GM04503 (cell line): ENCODE measurements at regions not wholly inside any gene's neighbourhood (a gene's known extent, or its start where the extent isn't known, plus 50 kb on each side); places are given as distances from the start of the nearest gene placed in this dataset.

Source experiments
- DNase-seq: peaks from one replicate; pipeline ENCODE4 v3.0.0-alpha.2; 2012; ENCODE audit warnings: low read depth

DNA sequence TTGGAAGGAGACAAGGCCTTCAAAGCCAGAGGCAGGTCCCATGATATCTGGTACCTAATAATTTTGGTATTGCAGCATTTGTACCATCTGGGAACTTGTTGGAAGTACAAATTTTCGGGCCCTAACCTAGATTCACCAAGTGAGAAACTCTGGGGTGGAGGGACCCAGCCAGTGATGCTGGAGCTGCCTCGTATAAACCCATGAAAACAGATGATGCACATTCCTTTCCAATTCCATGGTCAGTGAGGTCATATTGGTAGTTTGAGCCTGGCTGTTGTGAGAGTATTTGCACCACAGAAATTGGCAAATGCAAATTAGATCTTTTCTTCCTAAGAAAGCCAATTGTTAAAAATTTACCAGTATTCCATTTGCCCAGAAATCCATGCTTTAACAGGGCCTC, 269.6 kb upstream of the PLXNA2 start:
- DNase-seq = no peak

DNA sequence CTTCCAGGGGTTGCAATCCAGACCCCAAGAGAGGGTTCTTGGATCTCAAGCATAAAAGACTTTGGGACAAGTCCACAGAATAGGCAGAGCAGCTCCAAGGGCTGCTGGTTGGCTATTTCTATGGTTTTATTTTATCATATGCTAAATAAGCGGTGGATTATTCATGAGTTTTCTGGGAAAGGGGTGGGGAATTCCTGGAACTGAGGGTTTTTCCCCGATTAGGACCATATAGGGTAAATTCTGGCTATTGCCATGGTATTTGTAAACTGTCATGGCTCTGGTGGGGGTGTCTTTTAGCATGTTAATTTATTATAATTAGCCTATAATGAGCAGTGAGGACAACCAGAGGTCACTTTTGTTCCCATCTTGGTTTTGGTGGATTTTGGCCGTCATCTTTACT, 270.9 kb upstream of the PLXNA2 start:
- DNase-seq = no peak

DNA sequence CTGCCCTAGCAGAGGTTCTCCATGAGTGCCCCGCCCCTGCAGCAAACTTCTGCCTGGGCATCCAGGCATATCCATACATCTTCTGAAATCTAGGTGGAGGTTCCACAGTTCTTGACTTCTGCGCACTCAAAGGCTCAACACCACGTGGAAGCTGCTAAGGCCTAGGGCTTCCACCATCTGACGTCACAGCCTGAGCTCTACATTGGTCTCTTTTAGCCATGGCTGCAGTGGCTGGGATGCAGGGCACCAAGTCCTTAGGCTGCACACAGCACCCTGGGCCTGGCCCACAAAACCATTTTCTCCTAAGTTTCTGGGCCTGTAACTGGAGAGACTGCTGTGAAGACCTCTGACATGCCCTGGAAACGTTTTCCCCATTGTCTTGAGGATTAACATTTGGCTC, 272.6 kb upstream of the PLXNA2 start:
- no peak for DNase-seq

DNA sequence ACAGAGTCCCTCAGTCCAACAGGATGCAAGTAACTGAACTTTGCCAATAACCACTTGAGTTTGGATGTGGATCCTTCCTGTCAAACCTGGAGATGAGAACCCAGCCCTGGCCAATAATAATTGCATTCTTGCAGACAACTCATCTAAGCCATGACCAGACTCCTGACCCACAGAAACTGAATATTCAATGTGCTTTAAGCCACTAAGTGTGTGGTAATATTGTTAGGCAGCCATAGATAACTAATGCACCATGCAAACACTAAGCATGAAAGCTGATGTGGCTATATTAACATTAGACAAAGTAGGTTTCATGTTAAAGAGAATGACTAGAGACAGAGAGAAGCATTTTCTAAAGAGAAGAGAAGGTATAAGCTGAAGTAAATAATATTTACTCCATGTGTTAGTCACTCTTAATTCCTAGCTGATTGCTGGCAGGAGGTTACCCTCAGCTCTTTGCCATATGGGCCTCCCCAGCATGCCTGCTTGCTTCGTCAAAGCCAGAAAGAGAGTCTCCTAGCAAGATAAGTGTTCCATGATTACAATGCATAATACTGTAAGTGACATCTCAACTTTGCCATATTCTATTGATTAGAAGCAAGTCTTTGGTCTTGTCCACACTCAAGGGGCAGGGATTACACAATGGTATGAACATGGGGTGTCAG, 276.4 kb upstream of the PLXNA2 start:
- DNase-seq = no peak

DNA sequence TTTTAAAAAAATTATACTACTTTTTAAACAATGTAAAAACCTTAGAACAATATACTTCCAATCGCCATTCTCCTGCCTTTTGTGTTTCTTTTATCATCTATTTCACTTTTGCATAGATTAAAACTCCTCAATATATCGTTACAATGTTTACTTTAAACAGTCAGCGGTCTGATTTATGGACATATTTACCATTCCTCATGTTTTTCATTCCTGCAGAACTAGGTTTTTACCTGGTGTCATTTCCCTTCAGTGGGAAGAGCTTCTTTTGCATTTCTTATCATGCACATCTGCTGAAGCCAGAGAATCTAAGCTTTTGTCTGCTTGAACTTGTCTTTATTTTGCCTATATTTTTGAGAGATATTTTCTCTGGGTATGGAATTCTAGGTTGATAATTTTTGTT, 277.4 kb upstream of the PLXNA2 start:
- DNase-seq = no peak

DNA sequence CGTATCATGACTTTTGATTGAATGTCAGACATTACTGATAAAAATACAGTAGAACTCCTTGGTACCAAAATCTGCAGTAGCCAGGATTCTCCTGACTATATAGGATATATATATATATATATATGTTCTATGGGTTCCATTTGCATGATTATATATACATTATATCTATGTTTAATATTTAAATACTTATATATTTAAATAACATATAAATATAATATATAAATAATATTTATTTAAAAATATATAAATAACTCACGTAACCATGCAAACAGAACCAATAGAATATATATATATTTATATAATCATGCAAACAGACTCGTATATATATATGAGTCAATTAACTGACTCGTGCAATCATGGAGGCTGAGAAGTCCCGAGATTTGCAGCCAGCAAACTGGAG, 278.8 kb upstream of the PLXNA2 start:
- no peak for DNase-seq

DNA sequence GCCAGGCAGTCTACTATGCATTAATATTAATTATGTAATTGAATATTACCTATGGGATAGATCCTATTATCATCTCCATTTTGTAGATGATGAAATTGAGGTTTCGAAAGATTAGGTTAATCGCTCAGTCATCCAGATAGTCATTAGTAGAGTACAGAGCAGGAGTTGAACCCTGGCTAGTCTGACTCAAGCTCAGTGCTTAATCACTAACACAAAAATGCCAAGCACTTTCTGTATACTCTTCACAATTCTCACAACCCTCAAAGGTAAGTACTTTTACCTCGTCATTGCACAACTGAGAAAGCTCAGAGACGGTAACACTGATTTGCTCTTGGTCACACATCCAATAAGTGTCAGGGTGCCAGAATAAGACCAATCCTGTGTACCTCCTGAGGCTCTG, 280.2 kb upstream of the PLXNA2 start:
- DNase-seq = no peak

DNA sequence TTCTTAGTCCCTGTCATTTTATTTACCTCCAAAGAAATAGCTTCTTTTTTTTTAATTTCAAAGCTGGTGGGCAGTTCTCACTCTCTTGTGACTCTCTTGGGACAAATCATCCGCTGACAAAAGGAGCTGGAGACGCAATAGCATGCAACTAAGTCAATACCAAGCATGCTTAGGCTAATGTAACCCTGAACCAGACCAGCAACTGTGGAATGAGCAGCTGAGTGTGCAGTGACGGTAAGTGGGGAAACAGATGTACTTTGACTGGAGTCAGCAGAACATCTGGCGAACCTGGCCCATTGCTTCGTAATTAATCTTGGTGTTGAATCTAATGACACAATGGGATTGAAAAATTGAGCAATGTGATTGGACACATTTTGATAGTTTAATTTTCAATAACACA, 280.7 kb upstream of the PLXNA2 start:
- no peak for DNase-seq

DNA sequence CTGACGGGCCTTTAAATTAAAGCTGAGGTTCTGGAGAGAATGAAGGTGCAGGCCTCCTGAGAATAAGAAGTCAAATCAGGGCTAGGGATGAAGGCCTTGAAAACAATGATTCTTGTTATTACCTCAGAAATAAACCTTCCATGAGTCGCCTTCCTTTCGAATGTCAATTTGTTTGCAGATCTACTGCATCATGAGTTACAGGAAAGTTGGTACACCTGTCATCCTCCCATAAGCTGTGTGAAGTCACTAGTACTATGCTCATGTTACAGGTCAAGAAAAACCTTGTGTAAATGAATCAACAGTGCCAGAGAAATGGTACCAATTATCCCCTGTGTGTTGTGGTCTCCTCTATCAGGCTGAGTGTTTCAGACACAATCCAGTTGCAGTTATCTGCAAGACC, 281.2 kb upstream of the PLXNA2 start:
- no peak for DNase-seq

DNA sequence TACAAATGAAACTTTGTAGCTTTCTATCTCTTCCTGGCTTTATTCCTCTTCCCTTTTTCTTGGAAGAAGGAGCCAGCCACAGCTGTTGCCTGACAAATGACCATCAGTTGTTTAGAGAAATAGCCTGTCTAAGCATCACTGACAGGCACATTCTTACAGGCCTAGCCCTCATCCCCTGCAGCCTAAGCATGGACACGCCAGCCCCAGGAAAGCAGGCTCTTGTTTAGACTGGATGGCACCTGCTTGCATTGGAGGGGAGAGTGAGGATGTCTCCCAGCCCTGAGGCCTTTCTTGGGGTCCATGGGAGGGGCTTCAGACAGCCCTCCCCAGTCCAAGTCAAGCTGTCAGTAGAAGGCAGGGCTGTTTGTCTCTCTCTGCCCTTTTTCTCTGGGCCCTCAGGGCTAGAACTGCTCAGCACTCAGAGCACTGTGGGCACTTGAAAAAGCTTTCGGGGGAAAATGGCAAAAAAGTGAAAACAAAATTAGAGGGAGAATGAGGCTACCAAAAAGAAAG, 282.5 kb upstream of the PLXNA2 start:
- no peak for DNase-seq

DNA sequence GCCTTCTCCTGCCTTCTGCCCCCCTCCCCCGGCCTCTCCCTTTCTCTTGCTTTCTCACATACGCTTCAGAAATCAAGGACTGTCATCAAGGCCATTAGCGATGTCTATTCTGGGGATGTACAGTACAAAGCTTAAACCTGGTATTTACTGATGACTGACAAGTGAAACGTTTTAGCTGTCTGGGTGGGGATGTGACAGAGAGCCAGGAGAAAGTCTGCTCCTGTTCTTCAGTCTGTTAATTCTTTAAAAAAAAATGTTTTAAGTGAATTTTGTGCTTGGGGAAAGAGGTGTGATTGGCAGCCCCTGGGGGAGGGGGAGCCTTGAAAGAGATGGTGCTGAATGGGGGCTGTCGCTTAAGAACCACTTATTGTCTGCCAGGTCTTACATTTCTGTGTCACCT, 283.0 kb upstream of the PLXNA2 start:
- no peak for DNase-seq

DNA sequence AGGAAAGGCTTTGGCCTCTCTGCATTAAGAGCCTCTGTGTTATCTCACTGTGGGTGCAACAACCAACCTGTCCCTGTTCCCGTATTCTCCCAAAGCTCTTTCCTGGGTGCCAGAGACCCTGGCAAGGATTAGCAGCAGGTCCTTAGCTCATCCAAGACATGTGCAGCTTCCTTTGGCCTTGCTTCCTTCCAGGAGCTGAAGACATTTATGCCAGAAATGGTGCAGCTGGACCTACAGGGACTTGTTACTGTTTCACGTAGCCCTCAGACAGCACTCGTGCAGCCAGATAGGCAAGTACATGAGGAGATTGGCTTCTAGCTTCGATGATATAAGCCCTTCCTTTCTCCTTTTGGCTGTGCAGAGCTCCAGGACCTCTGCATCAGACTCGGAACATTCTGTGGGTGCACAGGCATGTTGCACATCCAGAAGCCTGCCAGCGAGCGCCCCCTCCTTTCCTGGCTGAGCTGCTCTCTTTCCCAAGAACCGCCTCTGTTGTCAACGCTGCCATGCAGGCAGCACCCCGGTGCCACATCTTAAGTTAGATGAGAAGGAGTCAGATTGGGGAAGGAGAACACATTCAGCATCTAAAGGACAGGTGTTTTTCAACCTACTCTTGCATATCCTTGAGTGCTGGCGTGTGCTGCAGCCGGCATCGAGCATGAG, 284.5 kb upstream of the PLXNA2 start:
- DNase-seq = no peak

DNA sequence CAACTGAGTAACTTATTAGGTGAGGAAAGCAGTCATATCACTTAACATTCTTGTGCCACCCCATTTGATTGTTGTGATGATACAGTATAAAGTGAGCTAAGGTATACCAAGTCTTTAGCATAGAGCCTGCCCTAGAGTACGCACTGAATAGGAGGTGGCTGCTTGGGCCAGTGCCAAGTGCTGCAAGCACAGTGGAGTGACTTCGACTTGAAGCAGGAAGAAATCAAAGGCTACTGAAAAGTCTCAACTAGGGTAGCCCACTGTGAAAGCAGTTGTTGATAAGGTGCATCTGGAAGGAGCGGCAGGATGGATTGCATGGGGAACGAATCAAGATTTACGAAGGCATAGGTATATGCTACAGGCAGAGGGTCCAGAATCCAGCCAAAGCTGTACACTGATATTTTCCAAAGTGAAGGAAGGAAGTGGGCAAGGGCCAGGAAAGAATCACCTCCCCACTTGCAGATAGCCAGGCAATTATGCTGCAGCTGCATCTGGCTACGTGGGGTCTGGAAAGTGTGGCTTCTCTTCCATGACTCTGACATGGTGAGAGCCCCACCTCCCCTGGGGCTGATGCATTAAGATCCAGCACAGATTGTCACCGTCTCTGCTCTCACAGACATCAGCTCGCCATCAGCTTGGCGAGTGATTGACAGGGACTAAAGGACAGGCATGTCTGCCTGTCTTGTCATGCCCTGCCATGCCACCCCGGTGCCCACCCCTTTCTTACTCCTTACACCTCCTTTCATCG, 287.0 kb upstream of the PLXNA2 start:
- DNase-seq = no peak

DNA sequence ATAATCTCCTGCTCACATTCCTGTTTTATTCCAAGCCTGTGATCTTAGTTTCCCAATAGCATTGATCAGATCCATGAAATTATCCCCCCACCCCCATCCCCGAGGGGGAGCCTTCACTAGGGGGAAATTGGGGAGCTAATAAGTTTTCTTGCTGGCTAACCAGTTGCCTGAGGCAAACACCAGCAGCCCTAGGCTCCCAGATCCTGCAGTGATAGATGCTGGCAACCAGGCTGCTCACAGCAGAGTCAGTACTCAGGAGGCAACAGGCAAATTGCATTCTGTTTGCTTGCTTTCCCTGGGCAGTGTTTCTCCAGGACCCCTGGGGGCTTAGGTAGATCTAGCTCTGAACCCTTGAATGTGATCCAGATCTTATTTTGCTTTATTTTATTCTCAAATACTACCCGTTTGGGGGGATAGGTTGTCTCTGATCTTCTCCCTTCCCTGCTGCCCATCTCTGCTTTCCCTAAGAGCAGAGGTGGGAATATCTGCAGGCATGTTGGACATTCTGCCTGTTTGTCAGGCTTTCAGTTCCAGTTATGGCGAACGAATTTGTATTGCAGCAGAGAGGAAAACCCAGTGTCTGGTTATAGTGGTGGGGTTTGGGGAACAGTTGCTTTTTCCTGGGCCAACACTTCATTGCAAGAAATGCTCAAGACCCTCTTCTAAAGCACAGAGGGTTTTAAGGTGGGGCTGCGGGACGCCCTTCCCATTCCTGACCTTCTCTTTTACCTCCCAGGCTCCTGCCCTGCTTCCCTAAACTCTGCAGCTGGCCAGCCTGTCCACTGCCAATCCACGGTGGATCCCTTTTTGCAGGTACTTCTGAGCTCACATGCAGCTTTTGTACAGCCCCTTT, 289.8 kb upstream of the PLXNA2 start:
- DNase-seq = no peak

DNA sequence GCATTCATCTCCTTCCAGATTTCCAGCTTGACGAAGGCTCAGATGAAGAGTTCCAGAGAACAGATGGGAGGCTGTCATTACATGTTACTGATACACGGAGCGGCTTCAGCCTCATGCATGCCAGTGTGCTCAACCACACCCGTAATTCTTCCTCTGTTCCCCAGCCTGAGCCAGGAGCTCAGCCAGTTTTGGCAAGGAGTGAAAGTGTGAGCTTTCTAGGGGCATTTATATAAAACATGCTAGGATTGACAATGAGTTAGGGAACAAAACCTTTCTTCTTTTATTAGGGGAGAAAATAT, 290.4 kb upstream of the PLXNA2 start:
- DNase-seq = no peak

DNA sequence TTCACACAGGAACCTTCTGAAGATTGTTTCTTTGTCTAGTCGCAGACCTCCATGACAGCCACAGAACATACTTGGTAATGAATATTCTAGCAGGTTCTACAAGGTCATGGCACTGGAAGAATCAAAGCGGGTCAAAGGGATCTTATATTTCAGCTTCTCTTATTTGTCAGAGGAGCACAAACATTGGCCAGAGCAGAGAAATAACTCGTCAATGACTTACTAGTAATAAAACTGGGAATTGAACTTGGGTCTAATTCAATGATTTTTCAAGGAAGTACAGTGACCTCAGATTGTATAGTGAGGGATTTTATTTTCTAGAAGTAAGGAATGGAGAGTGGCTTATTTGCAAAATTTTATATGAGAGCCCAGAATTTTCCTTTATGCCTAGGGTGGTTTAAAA, 290.8 kb upstream of the PLXNA2 start:
- DNase-seq = no peak

DNA sequence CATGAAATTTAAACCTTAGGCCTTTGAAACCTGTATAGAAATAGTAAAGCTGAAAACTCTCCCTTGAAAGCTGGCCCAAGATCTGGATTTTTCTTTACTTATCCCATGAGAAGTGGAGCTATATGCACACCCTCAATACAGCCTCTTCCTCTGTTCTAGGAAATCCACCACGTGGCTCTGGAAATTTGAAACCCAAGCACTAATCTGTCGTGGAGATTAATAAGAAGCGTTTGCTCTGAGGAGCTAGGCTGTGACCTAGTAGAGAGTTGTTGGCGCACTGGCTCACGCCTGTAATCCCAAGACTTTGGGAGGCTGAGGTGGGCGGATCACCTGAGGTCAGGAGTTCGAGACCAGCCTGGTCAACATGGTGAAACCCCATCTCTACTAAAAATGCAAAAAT, 291.3 kb upstream of the PLXNA2 start:
- DNase-seq = no peak

DNA sequence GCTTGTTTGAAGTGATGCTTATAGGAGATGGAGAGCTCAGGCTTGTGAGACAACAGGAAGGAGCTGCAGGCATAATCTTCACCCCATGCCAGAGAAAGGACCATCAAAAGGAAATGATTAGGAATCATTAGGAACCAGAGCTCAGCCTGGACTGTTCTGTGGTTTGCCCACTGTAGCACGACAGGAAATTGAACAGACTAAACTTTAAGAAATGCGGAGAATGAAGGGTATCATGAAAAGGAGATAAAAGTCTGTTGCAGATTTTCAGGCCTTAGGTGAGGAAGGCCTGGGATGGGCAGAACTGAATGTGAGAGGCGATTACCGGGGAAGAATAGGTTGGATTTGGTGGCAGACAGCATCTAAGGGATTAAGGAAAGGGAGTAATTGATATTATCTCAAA, 292.0 kb upstream of the PLXNA2 start:
- DNase-seq = no peak

DNA sequence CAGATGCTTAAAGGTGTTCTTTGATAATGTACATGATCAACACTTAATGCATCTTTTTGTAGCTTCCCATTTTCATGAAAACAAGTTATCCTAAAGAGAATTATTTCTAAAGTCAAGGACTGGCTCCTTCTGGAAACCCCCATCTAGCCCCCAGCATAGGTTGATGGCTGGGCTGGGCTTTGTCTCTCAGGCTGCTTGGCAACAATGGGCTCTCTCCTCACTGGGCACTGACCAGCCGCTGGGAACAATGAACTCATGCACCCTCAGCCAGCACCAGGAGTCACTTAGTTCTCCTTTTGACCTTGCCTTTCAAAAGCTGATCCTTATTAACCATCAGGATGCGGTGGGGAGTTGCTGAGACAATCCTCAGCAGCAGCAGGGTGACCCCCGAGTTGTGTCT, 293.0 kb upstream of the PLXNA2 start:
- DNase-seq = no peak

DNA sequence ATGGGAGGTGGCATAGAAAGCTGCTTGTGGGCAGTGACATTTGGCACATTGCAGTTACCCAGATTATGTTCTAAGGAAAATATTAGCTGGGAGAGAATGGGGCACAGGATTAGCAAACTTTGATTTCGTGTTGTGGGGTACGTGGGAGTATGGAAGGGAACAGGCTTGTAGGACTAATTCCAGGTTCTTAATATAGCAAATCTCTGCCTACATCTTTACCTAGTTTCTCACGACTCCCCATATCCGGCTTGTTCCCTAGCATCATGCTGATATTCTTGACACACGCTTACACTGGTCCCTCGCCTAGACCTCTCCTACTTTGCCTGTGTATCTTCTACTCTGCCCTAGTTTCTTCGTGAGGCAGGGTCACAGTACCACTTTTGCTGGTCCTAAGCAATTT, 293.9 kb upstream of the PLXNA2 start:
- DNase-seq = no peak

DNA sequence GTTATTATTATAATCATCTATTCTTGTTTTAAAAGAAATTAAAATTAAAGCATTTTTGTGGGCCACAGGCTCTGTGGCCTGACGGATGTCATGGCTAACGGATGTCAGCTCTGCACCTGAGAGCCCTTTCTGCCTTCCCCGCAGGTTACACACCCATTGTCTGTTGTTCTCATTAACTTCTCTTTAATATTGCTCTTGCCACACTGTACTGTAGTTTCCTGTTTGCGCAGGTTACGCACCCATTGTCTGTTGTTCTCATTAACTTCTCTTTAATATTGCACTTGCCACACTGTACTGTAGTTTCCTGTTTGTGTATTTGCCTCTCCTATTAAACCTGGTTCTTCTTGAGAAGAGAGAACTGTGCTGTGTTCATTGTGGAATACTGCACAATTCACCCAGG, 294.4 kb upstream of the PLXNA2 start:
- no peak for DNase-seq

DNA sequence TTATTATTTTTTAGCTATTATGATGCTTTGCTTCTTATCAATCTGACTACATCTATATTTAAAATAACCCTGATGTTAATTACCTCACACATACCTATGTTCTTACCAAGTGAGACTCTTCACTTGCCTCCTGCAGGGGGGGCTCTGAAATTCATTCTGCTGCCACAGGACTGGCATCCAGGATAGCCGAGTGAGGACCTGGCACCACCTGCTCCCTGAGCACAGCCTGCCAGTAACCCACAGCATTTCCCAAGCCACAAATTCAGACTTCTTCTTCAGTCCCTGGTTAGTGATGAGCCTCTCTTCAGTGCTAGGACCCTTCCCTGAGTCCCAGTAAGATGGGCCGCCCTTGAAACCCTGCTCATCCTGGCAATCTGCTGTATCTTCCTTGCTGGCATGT, 296.5 kb upstream of the PLXNA2 start:
- no peak for DNase-seq
